ENCODE measurements at regions not wholly inside any gene's neighbourhood (a gene's known extent, or its start where the extent isn't known, plus 50 kb on each side); places are given as distances from the start of the nearest gene placed in this dataset.
"Not testable (repeated sequence)": the region's sequence is repeated elsewhere in the genome, so short reads cannot be mapped to it uniquely, and the experiment has no call there.

DNA sequence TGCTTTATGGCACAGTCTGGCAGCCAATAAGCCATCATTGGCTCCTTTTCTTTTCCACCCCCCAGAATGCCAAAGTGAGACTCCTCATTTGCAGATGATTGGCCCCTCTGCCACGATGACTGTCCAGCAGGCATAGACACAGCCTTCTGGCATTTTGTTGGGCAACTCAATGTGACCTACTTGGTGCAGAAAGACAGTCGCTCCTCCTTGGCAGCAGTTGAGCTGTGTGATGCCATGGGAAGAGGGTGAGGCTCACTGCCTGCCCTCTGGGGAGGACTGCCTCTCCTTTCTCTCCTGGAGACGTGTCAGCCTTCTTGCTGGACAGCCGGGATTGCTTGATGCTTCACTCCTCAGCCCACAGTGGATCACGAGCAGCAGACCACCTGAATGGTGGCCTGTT, 264.9 kb downstream of the C12orf75 start:
- H3K4me3 Mint-ChIP-seq = no peak overlapping the region
- H3K27ac Mint-ChIP-seq = no peak overlapping the region
- H3K36me3 Mint-ChIP-seq = no peaks in the 10 kb centered on the region
- H3K9me3 Mint-ChIP-seq = peaks cover 0 to 2% (median 2%) of the 10 kb centered on the region in 3 donors
- no peaks in the 10 kb centered on the region for H3K4me1 Mint-ChIP-seq
- peaks cover 5% of the 10 kb centered on the region for H3K27me3 Mint-ChIP-seq

DNA sequence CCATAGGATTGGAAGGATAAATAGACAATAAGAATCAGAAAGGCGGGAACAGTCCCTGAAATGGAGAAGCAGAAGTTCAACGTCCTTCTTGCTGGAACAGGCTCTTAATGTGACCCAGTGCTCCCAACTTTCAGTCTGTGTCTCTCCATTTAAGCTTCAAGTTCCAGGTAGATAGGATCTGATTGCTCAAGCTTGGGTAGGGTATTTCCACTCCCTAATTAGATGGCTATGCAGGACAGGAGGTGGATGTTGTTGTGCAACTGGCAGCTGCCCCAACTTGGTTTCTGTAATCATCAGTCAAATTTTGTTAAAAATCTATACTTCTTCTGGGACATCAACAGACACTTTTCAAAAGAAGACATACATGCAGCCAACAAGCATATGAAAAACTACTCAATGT, 266.2 kb downstream of the C12orf75 start:
- Mint-ChIP-seq H3K4me3 (no peak overlapping the region), H3K4me1 (no peaks in the 10 kb centered on the region), H3K9me3 (peaks cover 0 to 2% (median 2%) of the 10 kb centered on the region in 3 donors), H3K27ac (no peak overlapping the region), H3K36me3 (no peaks in the 10 kb centered on the region), H3K27me3 (peaks cover 5% of the 10 kb centered on the region)

DNA sequence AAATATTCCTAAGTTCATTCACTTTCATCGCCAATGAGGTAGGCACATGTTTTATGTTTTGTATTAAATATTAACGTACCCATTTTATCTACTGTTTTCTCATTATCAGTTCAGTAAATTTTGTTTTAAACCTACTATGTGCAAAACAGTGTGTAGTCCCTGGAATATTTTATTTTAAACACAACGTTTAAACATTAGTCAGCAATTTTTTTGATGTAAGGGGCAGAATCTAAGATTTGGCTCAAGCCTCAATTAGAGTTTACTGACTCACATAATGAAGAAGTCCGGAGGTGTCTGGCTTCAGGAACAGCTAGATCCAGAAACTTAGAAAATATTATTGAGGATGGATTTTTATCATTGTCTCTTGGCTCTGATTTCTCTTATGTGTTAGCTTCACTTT, 267.5 kb downstream of the C12orf75 start:
- Mint-ChIP-seq H3K36me3 (no peaks in the 10 kb centered on the region), H3K9me3 (peaks cover 0 to 2% (median 2%) of the 10 kb centered on the region in 3 donors), H3K27me3 (peaks cover 5% of the 10 kb centered on the region), H3K27ac (no peak overlapping the region), H3K4me3 (no peak overlapping the region), H3K4me1 (no peaks in the 10 kb centered on the region)

DNA sequence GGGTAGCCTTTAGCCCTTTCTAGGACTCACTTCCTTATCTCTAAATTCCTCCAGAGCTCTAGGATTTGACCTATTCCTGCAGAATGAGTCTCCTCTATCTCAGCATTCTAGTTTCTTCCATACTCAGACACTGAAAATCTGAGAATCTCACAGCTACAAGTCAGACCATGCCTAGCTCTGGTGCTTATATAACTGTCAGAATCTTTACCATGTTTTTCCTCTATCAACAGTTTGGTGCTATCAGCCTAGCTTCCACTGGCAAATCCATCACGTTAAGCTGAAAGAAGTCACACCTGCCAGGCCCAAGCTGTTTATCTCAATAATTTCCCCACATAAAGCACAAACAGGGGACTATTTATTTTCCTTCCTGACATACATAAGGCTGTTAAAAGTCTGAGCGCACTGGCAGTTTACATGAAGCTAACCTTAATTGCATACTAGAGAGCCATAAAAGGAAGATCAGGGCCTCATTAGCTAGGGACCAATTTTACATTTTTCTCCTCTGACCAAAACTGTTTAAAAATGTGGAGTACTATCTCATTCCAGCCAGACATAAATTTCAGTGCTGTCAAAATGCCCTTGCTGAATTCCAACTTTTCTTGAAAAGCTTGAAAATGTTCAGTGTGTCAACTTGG, 270.5 kb downstream of the C12orf75 start:
- no peak overlapping the region for H3K27ac Mint-ChIP-seq
- H3K4me1 Mint-ChIP-seq = no peaks in the 10 kb centered on the region
- H3K27me3 Mint-ChIP-seq = peaks cover 5% of the 10 kb centered on the region
- H3K9me3 Mint-ChIP-seq = no peaks in the 10 kb centered on the region
- H3K4me3 Mint-ChIP-seq = no peak overlapping the region
- no peaks in the 10 kb centered on the region for H3K36me3 Mint-ChIP-seq

DNA sequence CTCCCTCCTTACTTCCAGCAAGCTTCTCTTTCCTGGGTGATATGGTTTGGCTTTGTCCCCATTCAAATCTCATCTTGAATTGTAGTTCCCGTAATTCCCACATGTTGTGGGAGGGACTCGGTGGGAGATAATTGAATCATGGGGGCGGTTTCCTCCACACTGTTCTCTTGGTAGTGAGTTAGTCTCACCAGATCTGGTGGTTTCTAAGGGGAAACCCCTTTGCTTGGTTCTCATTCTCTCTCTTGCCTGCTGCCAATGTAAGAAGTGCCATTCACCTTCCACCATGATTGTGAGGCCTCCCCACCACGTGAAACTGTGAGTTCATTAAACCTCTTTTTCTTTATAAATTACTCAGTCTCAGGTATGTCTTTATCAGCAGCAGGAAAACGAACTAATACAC, 271.8 kb downstream of the C12orf75 start:
- not testable (repeated sequence) for H3K4me3 Mint-ChIP-seq, H3K36me3 Mint-ChIP-seq, H3K27me3 Mint-ChIP-seq, H3K4me1 Mint-ChIP-seq, H3K27ac Mint-ChIP-seq, H3K9me3 Mint-ChIP-seq

DNA sequence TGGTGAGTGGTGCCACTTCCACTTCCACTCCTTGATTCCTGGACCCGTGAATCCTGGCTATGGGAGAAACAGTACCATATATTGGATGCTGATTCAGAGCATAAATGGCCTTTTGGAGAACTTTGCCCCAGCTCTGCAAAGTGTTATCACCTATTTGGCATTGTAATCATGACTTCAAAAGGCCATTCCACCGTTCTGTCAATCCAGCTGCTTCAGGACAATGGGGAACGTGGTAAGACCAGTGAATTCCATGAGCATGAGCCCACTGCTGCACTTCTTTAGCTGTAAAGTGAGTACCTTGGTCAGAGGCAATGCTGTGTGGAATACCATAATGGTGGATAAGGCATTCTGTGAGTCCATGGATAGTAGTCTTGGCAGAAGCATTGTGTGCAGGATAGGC, 273.8 kb downstream of the C12orf75 start:
- not testable (repeated sequence) for H3K27me3 Mint-ChIP-seq, H3K4me3 Mint-ChIP-seq, H3K9me3 Mint-ChIP-seq, H3K36me3 Mint-ChIP-seq, H3K4me1 Mint-ChIP-seq, H3K27ac Mint-ChIP-seq

DNA sequence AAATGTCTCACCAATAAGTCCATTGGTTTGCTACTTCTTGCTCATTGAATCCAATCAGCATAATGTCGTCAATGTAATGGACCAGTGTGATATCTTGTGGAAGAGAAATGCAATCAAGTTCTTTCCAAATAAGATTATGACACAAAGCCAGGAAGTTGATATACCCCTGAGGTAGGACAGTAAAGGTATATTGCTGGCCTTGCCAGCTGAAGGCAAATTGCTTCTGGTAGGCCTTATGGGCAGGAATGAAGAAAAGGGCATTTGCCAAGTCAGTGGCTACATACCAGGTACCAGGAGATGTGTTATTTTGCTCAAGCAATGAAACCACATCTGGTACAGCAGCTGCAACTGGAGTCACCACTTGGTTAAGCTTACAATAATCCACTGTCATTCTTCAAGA, 276.1 kb downstream of the C12orf75 start:
- H3K9me3 Mint-ChIP-seq, H3K36me3 Mint-ChIP-seq, H3K27ac Mint-ChIP-seq, H3K4me3 Mint-ChIP-seq, H3K27me3 Mint-ChIP-seq, H3K4me1 Mint-ChIP-seq: not testable (repeated sequence)

DNA sequence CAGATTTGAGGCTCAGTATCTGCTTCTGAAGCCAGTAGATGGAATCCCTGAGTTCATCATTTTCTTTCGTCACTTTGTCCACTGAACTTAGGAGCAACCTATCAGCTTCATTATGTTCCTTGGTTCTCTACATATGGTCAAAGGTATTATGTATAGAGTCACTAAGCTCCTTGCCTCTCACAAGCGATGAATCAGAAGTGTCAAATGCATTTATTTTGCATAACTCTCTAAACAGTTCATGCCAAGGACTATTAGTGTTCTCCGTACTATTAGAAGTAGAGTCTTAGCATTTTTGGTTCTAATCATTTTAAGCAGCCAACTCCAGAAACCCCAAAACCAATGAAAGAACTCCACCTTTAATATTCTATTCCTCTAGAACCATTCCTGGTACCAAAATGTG, 278.5 kb downstream of the C12orf75 start:
- H3K36me3 Mint-ChIP-seq, H3K9me3 Mint-ChIP-seq, H3K27me3 Mint-ChIP-seq, H3K4me3 Mint-ChIP-seq, H3K4me1 Mint-ChIP-seq, H3K27ac Mint-ChIP-seq: not testable (repeated sequence)

DNA sequence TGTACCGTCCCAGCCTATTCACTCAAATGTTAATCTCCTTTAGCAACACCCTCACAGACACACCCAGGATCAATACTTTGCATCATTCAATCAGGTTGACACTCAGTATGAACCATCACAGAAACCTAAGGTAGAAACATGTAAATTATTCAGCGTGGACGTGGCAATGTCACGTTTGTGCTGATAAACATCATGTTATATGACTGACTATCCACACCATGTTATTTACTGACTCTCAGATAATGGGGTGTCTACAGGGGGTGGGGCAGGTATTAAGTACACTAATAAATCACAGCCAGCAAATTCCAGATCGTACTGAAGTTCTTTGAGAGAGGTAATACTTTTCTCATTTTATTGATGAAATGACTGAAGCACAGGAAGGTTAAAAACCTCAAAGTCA, 280.0 kb downstream of the C12orf75 start:
- no peaks in the 10 kb centered on the region for H3K27me3 Mint-ChIP-seq
- no peak overlapping the region for H3K27ac Mint-ChIP-seq
- no peaks in the 10 kb centered on the region for H3K4me1 Mint-ChIP-seq
- H3K36me3 Mint-ChIP-seq = no peaks in the 10 kb centered on the region
- no peak overlapping the region for H3K4me3 Mint-ChIP-seq
- no peaks in the 10 kb centered on the region for H3K9me3 Mint-ChIP-seq

DNA sequence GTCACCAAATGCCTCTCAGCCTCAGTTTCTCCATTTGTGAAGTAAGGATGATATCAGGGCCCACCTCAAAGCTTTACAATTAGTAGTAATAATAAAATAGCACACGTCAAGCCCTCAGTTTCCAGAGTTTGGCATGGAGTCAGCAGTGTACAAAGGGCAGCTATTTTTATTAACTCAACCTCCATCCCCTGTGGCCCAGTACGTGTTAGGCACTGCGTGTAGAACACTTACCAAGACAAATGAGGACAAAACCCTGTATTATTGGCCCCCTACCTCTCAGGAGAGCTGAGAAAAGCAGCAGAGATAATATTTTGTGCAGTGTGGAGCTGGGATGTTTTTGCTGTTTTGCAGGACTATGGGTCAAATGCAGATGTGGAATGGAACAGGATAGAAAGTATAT, 280.8 kb downstream of the C12orf75 start:
- no peaks in the 10 kb centered on the region for H3K4me1 Mint-ChIP-seq
- no peaks in the 10 kb centered on the region for H3K9me3 Mint-ChIP-seq
- no peaks in the 10 kb centered on the region for H3K36me3 Mint-ChIP-seq
- no peak overlapping the region for H3K4me3 Mint-ChIP-seq
- H3K27me3 Mint-ChIP-seq = no peaks in the 10 kb centered on the region
- no peak overlapping the region for H3K27ac Mint-ChIP-seq

DNA sequence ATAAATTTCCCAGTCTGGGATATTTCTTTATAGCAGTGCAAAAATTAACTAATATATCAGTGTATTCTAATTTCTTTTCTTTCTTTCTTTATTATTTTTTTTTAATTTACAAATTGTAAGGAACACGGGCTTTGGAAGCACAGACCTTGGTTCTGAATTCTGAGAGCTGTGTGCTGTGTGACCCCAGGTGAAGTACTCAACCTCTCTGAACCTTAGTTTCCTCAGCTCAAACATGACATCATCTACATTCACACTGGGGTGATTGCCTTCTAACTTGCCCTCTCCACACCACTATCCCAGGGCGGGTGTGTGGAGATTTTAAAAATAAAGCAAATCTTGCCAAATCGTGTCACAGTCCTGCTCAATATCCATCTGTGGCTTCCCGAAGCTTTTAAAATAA, 282.8 kb downstream of the C12orf75 start:
- no peaks in the 10 kb centered on the region for H3K9me3 Mint-ChIP-seq
- no peak overlapping the region for H3K4me3 Mint-ChIP-seq
- no peaks in the 10 kb centered on the region for H3K36me3 Mint-ChIP-seq

DNA sequence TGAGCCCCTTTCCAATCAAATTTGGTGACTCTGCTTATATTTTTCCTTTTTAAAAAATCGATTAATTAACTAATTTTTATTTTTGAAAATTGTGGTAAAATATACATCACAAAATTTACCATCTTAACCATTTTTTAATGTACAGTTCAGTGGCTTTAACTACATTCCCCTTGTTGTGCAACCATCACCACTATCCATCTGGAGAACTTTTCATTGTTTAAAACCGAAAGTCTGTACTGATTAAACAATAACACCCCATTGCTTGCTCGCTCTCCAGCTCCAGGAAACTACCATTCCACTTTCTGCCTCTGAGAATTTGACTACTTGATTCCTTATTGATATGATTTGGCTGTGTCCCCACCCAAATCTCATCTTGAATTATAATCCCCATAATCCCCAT, 283.4 kb downstream of the C12orf75 start:
- Mint-ChIP-seq H3K4me3 (no peak overlapping the region), H3K4me1 (no peaks in the 10 kb centered on the region), H3K27ac (no peak overlapping the region), H3K9me3 (no peaks in the 10 kb centered on the region), H3K27me3 (no peaks in the 10 kb centered on the region), H3K36me3 (no peaks in the 10 kb centered on the region)

More for the DNA sequence above, 282.8 kb downstream of the C12orf75 start:
- H3K27ac Mint-ChIP-seq = no peak overlapping the region
- no peaks in the 10 kb centered on the region for H3K27me3 Mint-ChIP-seq
- H3K4me1 Mint-ChIP-seq = no peaks in the 10 kb centered on the region

DNA sequence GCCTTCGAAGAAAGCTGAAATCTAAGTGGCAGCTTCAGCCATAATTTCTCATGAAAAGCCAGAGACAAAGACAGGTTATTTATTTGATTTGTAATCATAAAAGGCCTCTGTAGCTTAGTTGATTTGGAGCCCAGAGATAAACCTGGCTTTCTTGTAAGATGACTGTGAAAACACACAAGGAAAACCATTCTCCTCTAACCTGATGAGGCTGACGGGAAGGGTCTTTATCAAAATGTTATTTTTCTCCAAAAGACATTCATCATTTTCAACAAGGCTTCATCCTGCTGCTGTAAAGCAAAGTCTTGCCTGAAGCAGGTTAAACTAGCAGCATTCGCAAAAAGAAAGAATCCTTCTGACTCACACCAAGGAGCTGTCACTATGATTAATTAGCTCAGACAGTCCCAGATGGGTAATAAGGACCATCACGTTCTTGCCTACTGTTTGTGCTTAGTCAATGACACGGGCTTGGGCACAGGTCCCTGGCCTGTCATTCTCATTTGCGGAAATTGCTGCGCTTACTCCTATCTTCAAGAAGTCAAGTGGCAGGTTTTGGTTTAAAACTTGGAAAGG, 286.6 kb downstream of the C12orf75 start:
- Mint-ChIP-seq H3K27me3 (no peaks in the 10 kb centered on the region), H3K4me3 (no peak overlapping the region), H3K36me3 (no peaks in the 10 kb centered on the region), H3K9me3 (peaks cover 0 to 1% (median 0%) of the 10 kb centered on the region in 3 donors), H3K27ac (no peak overlapping the region), H3K4me1 (no peaks in the 10 kb centered on the region)

DNA sequence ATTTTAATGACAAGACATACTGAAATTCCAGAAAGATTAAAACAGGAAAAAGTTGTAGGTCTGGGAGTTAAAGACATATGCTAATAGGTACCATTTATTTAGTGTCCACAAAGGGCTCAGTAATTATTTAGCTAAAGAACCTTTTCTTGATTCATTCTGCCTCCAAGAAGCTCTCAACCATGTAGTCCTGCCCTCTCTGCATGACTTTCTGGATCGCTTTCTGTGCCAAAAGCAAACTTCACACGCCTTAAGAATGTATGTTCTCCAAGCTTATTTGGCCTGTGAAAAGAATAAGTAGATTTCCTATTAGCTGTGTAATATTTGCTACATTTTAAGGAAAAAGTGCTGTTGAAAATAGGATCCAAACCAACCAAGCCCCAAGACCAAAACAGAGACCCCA, 291.7 kb downstream of the C12orf75 start:
- Mint-ChIP-seq H3K4me1 (no peaks in the 10 kb centered on the region), H3K36me3 (no peaks in the 10 kb centered on the region), H3K4me3 (no peak overlapping the region), H3K27me3 (no peaks in the 10 kb centered on the region), H3K9me3 (peaks cover 0 to 1% (median 0%) of the 10 kb centered on the region in 3 donors), H3K27ac (no peak overlapping the region)

DNA sequence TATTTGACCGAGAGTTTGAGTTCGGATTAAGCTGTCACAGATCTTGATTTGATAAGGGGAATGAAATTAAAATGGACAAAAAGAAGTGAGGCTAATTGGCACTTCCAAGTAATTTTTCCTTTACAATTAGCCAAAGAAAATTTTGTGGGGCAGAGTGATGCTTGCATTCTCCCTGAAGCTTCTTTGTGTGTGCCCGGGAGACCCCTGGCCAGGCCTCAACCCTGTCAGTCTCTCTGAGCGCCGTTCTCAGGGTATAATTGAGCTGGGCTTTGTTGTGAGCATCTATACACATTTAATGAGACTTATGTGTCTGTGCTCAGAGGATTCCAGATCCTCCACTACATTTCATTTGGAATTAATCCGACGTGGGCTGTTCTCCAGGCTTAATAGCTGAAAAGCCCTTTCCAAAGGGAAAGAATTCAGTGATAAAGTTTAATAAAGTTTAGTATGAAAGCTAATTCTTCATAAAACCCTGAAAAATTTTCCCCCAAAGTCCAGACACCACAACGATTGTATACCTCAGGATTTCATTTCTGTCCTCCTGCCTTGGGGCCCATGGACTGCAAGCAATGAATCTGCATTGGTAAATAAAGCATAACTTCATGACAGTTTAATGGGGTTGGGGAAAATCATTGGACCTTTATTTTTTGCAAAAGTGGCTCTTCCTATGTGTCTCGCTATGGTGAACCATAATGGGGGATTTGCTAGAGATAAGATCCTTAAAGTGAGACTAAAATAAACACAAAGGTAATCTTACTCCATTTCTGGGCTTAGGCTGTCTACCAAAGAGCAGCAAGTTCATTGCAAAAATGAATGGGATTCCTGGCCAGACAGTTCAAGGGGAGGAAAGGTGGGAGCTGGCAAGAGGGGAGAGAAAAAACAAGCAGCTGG, 292.6 kb downstream of the C12orf75 start:
- Mint-ChIP-seq H3K36me3 (no peaks in the 10 kb centered on the region), H3K27ac (peak overlapping the region in 1 of 3 donors; percentile 38), H3K4me3 (no peak overlapping the region)

DNA sequence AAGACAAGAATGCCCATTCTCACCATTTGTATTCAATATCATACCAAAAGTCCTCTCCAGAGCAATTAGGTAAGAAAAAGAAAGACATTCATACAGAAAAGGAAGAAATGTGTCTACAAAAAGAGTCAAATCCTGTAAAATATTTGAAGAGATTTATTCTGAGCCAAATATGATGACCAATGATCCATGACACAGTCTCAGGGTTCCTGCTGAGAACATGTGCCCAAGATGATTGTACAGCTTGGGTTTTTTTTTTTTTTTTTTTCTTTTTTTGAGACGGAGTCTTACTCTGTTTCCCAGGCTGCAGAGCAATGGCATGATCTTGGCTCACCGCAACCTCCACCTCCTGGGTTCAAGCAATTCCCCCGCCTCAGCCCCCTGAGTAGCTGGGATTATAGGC, 296.2 kb downstream of the C12orf75 start:
- Mint-ChIP-seq H3K4me1 (no peaks in the 10 kb centered on the region), H3K36me3 (no peaks in the 10 kb centered on the region), H3K27ac (no peak overlapping the region), H3K27me3 (peaks cover 2% of the 10 kb centered on the region), H3K9me3 (no peaks in the 10 kb centered on the region), H3K4me3 (no peak overlapping the region)

More for the DNA sequence above, 292.6 kb downstream of the C12orf75 start:
- Mint-ChIP-seq H3K9me3 (peaks cover 0 to 1% (median 0%) of the 10 kb centered on the region in 3 donors), H3K27me3 (peaks cover 2% of the 10 kb centered on the region), H3K4me1 (no peaks in the 10 kb centered on the region)

Data from IgD-negative memory B cell (primary cell).